Endothelial cell of umbilical vein (primary cell): ENCODE measurements at regions not wholly inside any gene's neighbourhood (a gene's known extent, or its start where the extent isn't known, plus 50 kb on each side); places are given as distances from the start of the nearest gene placed in this dataset.

ENCODE experiments used
- BruUV-seq: library from RNA; stranded (reverse); fragments of 400-500 nt; replicated peaks from 2 replicates; lab custom pipeline; 2021; lab: Mats Ljungman, UMichigan
- CTCF ChIA-PET: fragments of 300-600, 350-600 bp; sonication (Branson Sonifier 250); formaldehyde crosslinking; loops from one replicate; lab custom pipeline; 2021; ENCODE audit warnings: antibody characterized with exemption, inconsistent platforms; lab: Charles Lee
- POLR2A ChIA-PET: fragments of 300-600, 350-600 bp; sonication (Branson Sonifier 250); formaldehyde crosslinking; loops from one replicate; lab custom pipeline; 2021; ENCODE audit warnings: antibody characterized with exemption, inconsistent platforms; lab: Charles Lee
- DNase-seq: peaks from one replicate; pipeline ENCODE4 v3.0.0-alpha.2; 2011; ENCODE audit warnings: low read depth, low spot score
- FAIRE-seq: peaks from 2 replicates; lab custom pipeline; 2011; peaks lifted over from hg19 to GRCh38; lab: Jason Lieb, UNC
- H2AFZ ChIP-seq: 2 replicates; pipeline ENCODE4 v1.6.0; 2012; ENCODE audit warnings: low read depth, low read length, control low read depth, inconsistent platforms
- H3K27ac ChIP-seq: 2 replicates; pipeline ENCODE4 v1.5.1; 2011; ENCODE audit warnings: low read depth, mild to moderate bottlenecking, control low read depth, low read length, moderate library complexity; ENCODE audit not compliant: insufficient read depth
- H3K27me3 ChIP-seq, 2 experiments: 2 replicates each; pipeline versions ENCODE4 v1.6.0 to v1.6.1; 2011; ENCODE audit warnings: low read length in 2 of 2, mixed read lengths in 1 of 2; ENCODE audit not compliant: control insufficient read depth in 2 of 2, insufficient read depth in 2 of 2
- H3K36me3 ChIP-seq, 2 experiments: 2 replicates in 1 of 2; 3 replicates in 1 of 2; pipeline ENCODE4 v1.5.1; 2011; ENCODE audit warnings: low read length in 2 of 2, mild to moderate bottlenecking in 1 of 2, moderate library complexity in 1 of 2; ENCODE audit not compliant: control insufficient read depth in 2 of 2, insufficient read depth in 2 of 2; ENCODE audit errors: extremely low read depth in 1 of 2
- H3K4me1 ChIP-seq: 3 replicates; pipeline ENCODE4 v1.5.1; 2011; ENCODE audit warnings: mild to moderate bottlenecking, low read length; ENCODE audit not compliant: control insufficient read depth, insufficient read depth; ENCODE audit errors: extremely low read depth
- H3K4me2 ChIP-seq: 2 replicates; pipeline ENCODE4 v1.6.1; 2011; ENCODE audit warnings: low read length, control low read depth, mixed read lengths; ENCODE audit not compliant: insufficient read depth
- H3K4me3 ChIP-seq, 3 experiments: fragments of 200-600 bp in 1 of 3; sonication (generic), shearing (Covaris generic) in 1 of 3; replicated peaks in 1 of 3; 2 replicates each; pipeline ENCODE4 v1.5.1; 2011 to 2016; ENCODE audit warnings: control low read depth in 3 of 3, low read length in 3 of 3, mild to moderate bottlenecking in 2 of 3, inconsistent platforms in 1 of 3, low read depth in 1 of 3, moderate library complexity in 1 of 3; ENCODE audit not compliant: insufficient read depth in 1 of 3
- H3K79me2 ChIP-seq: 2 replicates; pipeline ENCODE4 v1.6.0; 2012; ENCODE audit warnings: low read length, inconsistent platforms; ENCODE audit not compliant: control insufficient read depth, insufficient read depth
- H3K9ac ChIP-seq: replicated peaks from 2 replicates; pipeline ENCODE3; 2011; ENCODE audit warnings: low read length, control low read depth; ENCODE audit not compliant: insufficient read depth; ENCODE audit errors: extremely low read depth
- H3K9me1 ChIP-seq: replicated peaks from 3 replicates; pipeline ENCODE4 v1.6.0; 2011; ENCODE audit warnings: mild to moderate bottlenecking, low read length; ENCODE audit not compliant: control insufficient read depth, insufficient read depth; ENCODE audit errors: extremely low read depth
- H3K9me3 ChIP-seq: replicated peaks from 2 replicates; pipeline ENCODE4 v1.5.1; 2012; ENCODE audit warnings: low read length, inconsistent platforms; ENCODE audit not compliant: control insufficient read depth, insufficient read depth
- H4K20me1 ChIP-seq: replicated peaks from 2 replicates; pipeline ENCODE3; 2011; ENCODE audit warnings: mild to moderate bottlenecking, low read length; ENCODE audit not compliant: control insufficient read depth, insufficient read depth; ENCODE audit errors: extremely low read depth
- EZH2 ChIP-seq: IDR thresholded peaks from 2 replicates; pipeline ENCODE4 v1.6.1; 2012; ENCODE audit warnings: borderline replicate concordance, low read depth, mild to moderate bottlenecking, moderate library complexity, low read length, inconsistent platforms; ENCODE audit not compliant: severe bottlenecking
- FOS ChIP-seq: IDR thresholded peaks from 2 replicates; pipeline ENCODE4 v1.6.1; 2011; ENCODE audit warnings: mild to moderate bottlenecking, low read length, moderate library complexity, borderline replicate concordance; ENCODE audit not compliant: insufficient read depth
- GATA2 ChIP-seq: IDR thresholded peaks from 2 replicates; pipeline ENCODE4 v1.7.0; 2011; ENCODE audit warnings: low read depth, mild to moderate bottlenecking, moderate library complexity, mixed read lengths, low read length; ENCODE audit not compliant: insufficient read length, insufficient read depth
- JUN ChIP-seq: IDR thresholded peaks from 2 replicates; pipeline ENCODE4 v1.6.1; 2011; ENCODE audit warnings: borderline replicate concordance, low read depth; ENCODE audit not compliant: insufficient read length, insufficient read depth
- MYC ChIP-seq: IDR thresholded peaks from one replicate; pipeline ENCODE4 v1.6.1; 2011; ENCODE audit warnings: mild to moderate bottlenecking, low read depth, low read length
- POLR2A ChIP-seq: IDR thresholded peaks from 2 replicates; pipeline ENCODE4 v1.6.1; 2012; ENCODE audit warnings: low read depth, mild to moderate bottlenecking, control low read depth, low read length
- POLR2AphosphoS5 ChIP-seq: IDR thresholded peaks from 2 replicates; pipeline ENCODE4 v1.6.1; 2012; ENCODE audit warnings: low read depth, mild to moderate bottlenecking, control low read depth, low read length, moderate library complexity; ENCODE audit not compliant: insufficient read depth
- dilution Hi-C: fragments of 300-500 bp; cut with MboI; formaldehyde crosslinking; loops from one replicate; pipeline ENCODE4 v1.15.0; 2019; ENCODE audit warnings: low sequenced_read_pairs; ENCODE audit not compliant: extremely low pct_ligation_motif_present
- intact Hi-C: fragments of 100-400 bp; cut with micrococcal nuclease; formaldehyde crosslinking; loops from one replicate; pipeline ENCODE4 v1.10.0; 2022
- TF ChIP-seq, protein P1 (sequence below), 2 donors: IDR thresholded peaks; 1 replicate in 1 of 2; 2 replicates in 1 of 2; pipeline ENCODE4 v1.5.1; 2011; ENCODE audit warnings: low read length in 2 of 2, mild to moderate bottlenecking in 2 of 2, moderate library complexity in 2 of 2, control low read depth in 1 of 2, inconsistent platforms in 1 of 2, low read depth in 1 of 2; ENCODE audit not compliant: insufficient read depth in 1 of 2; ENCODE audit errors: extremely low read depth in 1 of 2
- TF ChIP-seq, protein P2 (sequence below): IDR thresholded peaks from 2 replicates; pipeline ENCODE4 v1.6.1; 2011; ENCODE audit not compliant: insufficient read depth, insufficient read length

DNA sequence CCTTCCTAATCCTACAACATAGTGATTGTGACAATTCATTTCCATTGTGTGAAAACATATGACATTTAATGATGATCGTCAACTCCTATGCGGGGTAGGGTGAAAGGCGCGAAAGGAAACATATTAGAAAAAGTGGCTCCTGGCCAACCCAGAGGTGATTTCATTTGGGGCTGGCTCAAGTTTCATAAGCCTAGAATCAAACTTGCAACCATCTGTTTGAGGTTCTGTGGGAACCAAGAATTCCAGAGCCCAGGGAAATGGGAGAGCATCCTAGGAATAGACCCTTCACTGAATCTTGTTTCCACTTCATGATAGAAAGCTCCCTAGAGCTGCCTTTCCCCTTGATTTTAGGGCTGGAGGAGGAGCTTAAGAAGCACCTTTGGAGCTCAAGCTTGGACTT, 101.3 kb upstream of the EGFL6 start:
- POLR2A ChIA-PET, result no interaction called here
- Histone ChIP-seq H3K79me2 (no peaks in the 10 kb centered on the region), H3K4me1 (peaks cover 9% of the 10 kb centered on the region), H4K20me1 (no peaks in the 10 kb centered on the region), H3K27ac (no peak overlapping the region), H3K9ac (no peak overlapping the region), H3K4me3 (no peak overlapping the region), H3K36me3 (no peaks in the 10 kb centered on the region), H3K4me2 (no peak overlapping the region), H3K9me3 (no peaks in the 10 kb centered on the region), H3K27me3 (no peaks in the 10 kb centered on the region), H2AFZ (no peak overlapping the region), H3K9me1 (no peaks in the 10 kb centered on the region)
- no peak for FAIRE-seq
- TF ChIP-seq GATA2 (no peak), FOS (no peak), MYC (no peak)
- no peak for DNase-seq
- no TSS peak for BruUV-seq
- intact Hi-C loops, result no loop called here
- CTCF ChIA-PET, result no interaction called here
- dilution Hi-C loops, result no loop called here

DNA sequence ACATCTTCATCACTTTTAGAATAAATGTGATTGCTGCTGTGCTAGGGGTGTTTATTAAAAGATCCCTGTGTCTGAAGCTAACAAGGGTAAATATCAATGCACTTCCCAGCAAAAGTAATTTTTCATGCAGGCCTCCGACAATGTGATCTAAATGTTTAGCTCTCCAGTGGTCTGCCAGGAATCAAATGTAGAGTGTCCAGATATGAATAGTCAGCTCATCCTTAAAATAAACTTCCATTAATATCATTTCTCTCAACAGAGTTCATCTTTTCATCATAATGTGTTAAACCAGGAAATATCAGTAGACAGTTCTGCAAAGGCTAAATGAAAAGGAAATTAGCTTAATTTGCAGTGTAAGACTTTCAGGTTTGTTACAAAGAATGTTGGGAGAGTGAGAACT, 102.2 kb upstream of the EGFL6 start:
- no peak for FAIRE-seq
- no peak overlapping the region for H3K4me3 ChIP-seq

More for the DNA sequence above, 102.2 kb upstream of the EGFL6 start:
- TF ChIP-seq POLR2AphosphoS5, result no peak
- TF ChIP-seq, protein P1, sequence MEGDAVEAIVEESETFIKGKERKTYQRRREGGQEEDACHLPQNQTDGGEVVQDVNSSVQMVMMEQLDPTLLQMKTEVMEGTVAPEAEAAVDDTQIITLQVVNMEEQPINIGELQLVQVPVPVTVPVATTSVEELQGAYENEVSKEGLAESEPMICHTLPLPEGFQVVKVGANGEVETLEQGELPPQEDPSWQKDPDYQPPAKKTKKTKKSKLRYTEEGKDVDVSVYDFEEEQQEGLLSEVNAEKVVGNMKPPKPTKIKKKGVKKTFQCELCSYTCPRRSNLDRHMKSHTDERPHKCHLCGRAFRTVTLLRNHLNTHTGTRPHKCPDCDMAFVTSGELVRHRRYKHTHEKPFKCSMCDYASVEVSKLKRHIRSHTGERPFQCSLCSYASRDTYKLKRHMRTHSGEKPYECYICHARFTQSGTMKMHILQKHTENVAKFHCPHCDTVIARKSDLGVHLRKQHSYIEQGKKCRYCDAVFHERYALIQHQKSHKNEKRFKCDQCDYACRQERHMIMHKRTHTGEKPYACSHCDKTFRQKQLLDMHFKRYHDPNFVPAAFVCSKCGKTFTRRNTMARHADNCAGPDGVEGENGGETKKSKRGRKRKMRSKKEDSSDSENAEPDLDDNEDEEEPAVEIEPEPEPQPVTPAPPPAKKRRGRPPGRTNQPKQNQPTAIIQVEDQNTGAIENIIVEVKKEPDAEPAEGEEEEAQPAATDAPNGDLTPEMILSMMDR (IDR thresholded peaks at IDR 0.05; ENCODE audit: extremely low read depth in 1 of 2, insufficient read depth in 1 of 2, low read depth in 1 of 2, low read length in 2 of 2), result no peak
- no peak for TF ChIP-seq EZH2
- no peak for TF ChIP-seq GATA2
- TF ChIP-seq POLR2A, result no peak
- no peak for TF ChIP-seq MYC
- no peak for TF ChIP-seq FOS
- TF ChIP-seq JUN, result no peak
- TF ChIP-seq, protein P2, sequence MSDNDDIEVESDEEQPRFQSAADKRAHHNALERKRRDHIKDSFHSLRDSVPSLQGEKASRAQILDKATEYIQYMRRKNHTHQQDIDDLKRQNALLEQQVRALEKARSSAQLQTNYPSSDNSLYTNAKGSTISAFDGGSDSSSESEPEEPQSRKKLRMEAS, result no peak
- dilution Hi-C loops, result no loop called here
- BruUV-seq, result no TSS peak
- intact Hi-C loops, result loop anchor here (2.0 kb wide), 1 partner anchor 22 kb away; no protein-coding TSS in a partner anchor
- peaks cover 9% of the 10 kb centered on the region for H3K4me1 ChIP-seq
- no peaks in the 10 kb centered on the region for H3K79me2 ChIP-seq
- H4K20me1 ChIP-seq, result no peaks in the 10 kb centered on the region
- H2AFZ ChIP-seq, result no peak overlapping the region
- H3K9me3 ChIP-seq, result no peaks in the 10 kb centered on the region
- POLR2A ChIA-PET, result no interaction called here
- no peak for DNase-seq
- H3K4me2 ChIP-seq, result no peak overlapping the region
- H3K27ac ChIP-seq, result no peak overlapping the region
- CTCF ChIA-PET, result no interaction called here
- H3K27me3 ChIP-seq, result no peaks in the 10 kb centered on the region
- H3K9me1 ChIP-seq, result no peaks in the 10 kb centered on the region
- H3K36me3 ChIP-seq, result no peaks in the 10 kb centered on the region
- no peak overlapping the region for H3K9ac ChIP-seq
